HL-60 (cell line): ENCODE measurements at regions not wholly inside any gene's neighbourhood (a gene's known extent, or its start where the extent isn't known, plus 50 kb on each side); places are given as distances from the start of the nearest gene placed in this dataset.

Source experiments
- GABPA ChIP-seq: IDR thresholded peaks from 2 replicates; pipeline ENCODE4 v1.6.1; 2012; ENCODE audit warnings: low read depth
- TF ChIP-seq, protein P1 (sequence below): IDR thresholded peaks from 2 replicates; pipeline ENCODE4 v1.6.1; 2012; ENCODE audit warnings: low read depth; ENCODE audit not compliant: insufficient replicate concordance

DNA sequence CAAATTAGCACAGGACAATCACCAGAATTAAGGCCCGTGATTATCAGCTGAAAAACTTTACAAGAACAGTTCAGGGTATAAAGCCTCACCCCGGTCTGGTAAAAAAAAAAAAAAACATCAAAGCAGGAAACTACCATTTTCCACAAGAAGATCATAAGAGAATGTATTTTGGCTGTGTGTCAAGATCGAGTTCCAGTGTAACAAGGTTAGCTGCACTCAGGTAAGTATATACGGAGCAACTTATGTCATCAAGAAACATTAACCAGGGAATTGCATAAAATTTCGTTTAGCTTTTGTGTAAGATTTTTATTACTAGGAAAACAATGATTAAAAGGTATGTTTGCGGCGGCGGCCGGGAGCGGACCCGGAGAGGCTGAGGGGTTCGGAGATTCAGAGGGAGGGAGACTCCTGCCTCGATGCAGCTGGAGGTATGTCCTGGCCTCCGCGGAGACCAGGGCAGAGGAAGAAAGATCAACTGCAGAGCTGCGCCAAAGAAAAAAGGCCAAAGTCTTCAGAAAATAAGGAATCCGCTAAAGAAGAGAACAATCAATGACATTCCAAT is 533.8 kb upstream of the CNTNAP2 start:
- TF ChIP-seq, protein P1, sequence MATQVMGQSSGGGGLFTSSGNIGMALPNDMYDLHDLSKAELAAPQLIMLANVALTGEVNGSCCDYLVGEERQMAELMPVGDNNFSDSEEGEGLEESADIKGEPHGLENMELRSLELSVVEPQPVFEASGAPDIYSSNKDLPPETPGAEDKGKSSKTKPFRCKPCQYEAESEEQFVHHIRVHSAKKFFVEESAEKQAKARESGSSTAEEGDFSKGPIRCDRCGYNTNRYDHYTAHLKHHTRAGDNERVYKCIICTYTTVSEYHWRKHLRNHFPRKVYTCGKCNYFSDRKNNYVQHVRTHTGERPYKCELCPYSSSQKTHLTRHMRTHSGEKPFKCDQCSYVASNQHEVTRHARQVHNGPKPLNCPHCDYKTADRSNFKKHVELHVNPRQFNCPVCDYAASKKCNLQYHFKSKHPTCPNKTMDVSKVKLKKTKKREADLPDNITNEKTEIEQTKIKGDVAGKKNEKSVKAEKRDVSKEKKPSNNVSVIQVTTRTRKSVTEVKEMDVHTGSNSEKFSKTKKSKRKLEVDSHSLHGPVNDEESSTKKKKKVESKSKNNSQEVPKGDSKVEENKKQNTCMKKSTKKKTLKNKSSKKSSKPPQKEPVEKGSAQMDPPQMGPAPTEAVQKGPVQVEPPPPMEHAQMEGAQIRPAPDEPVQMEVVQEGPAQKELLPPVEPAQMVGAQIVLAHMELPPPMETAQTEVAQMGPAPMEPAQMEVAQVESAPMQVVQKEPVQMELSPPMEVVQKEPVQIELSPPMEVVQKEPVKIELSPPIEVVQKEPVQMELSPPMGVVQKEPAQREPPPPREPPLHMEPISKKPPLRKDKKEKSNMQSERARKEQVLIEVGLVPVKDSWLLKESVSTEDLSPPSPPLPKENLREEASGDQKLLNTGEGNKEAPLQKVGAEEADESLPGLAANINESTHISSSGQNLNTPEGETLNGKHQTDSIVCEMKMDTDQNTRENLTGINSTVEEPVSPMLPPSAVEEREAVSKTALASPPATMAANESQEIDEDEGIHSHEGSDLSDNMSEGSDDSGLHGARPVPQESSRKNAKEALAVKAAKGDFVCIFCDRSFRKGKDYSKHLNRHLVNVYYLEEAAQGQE, result no peak
- no peak for TF ChIP-seq GABPA
